IMR-90 (cell line): ENCODE measurements at regions not wholly inside any gene's neighbourhood (a gene's known extent, or its start where the extent isn't known, plus 50 kb on each side); places are given as distances from the start of the nearest gene placed in this dataset.

ENCODE experiments used
- CEBPB ChIP-seq: IDR thresholded peaks from 2 replicates; pipeline ENCODE4 v1.6.1; 2012; ENCODE audit warnings: low read depth, low read length, improper control_type of control experiment
- CHD1 ChIP-seq: IDR thresholded peaks from 2 replicates; pipeline ENCODE4 v1.6.1; 2012; ENCODE audit warnings: low read depth, low read length, improper control_type of control experiment
- CTCF ChIP-seq: conservative IDR thresholded peaks from 2 replicates; pipeline ENCODE4 v1.5.1; 2012; ENCODE audit warnings: mild to moderate bottlenecking, low read depth, low read length, improper control_type of control experiment
- ELK1 ChIP-seq: fragments of 150-350 bp; IDR thresholded peaks from 2 replicates; pipeline ENCODE4 v1.6.1; 2016; ENCODE audit warnings: low read depth, mild to moderate bottlenecking, low read length, moderate library complexity, borderline replicate concordance
- MAFK ChIP-seq: IDR thresholded peaks from 2 replicates; pipeline ENCODE4 v1.6.1; 2012; ENCODE audit warnings: low read depth, low read length, improper control_type of control experiment
- MXI1 ChIP-seq: IDR thresholded peaks from 2 replicates; pipeline ENCODE4 v1.6.1; 2012; ENCODE audit warnings: low read depth, mild to moderate bottlenecking, low read length, moderate library complexity, borderline replicate concordance
- NFE2L2 ChIP-seq: fragments of 150-350 bp; IDR thresholded peaks from 2 replicates; pipeline ENCODE4 v1.6.1; 2016; ENCODE audit warnings: low read depth, mild to moderate bottlenecking, low read length
- POLR2A ChIP-seq: IDR thresholded peaks from 2 replicates; pipeline ENCODE4 v1.6.1; 2012; ENCODE audit warnings: mild to moderate bottlenecking, low read depth, low read length
- RAD21 ChIP-seq: IDR thresholded peaks from 2 replicates; pipeline ENCODE4 v1.6.1; 2012; ENCODE audit warnings: low read length, improper control_type of control experiment
- RCOR1 ChIP-seq: IDR thresholded peaks from 2 replicates; pipeline ENCODE4 v1.6.1; 2012; ENCODE audit warnings: mild to moderate bottlenecking, low read length, improper control_type of control experiment; ENCODE audit not compliant: insufficient replicate concordance
- SMC3 ChIP-seq: fragments of 150-350 bp; IDR thresholded peaks from 2 replicates; pipeline ENCODE4 v1.6.1; 2016; ENCODE audit warnings: low read depth, mild to moderate bottlenecking, antibody characterized with exemption, low read length, moderate library complexity
- USF2 ChIP-seq: fragments of 150-350 bp; IDR thresholded peaks from 2 replicates; pipeline ENCODE4 v1.6.1; 2017; ENCODE audit warnings: mild to moderate bottlenecking, antibody characterized with exemption, low read length, low read depth

GRCh38 chr1:45259053-45259452, 52.6 kb upstream of the ZSWIM5 start:
- TF ChIP-seq CTCF, result no peak
- no peak for TF ChIP-seq USF2
- no peak for TF ChIP-seq POLR2A
- TF ChIP-seq SMC3, result no peak
- no peak for TF ChIP-seq CHD1
- TF ChIP-seq NFE2L2, result no peak
- no peak for TF ChIP-seq RAD21
- no peak for TF ChIP-seq RCOR1
- TF ChIP-seq CEBPB, result no peak
- TF ChIP-seq MAFK, result no peak
- TF ChIP-seq MXI1, result no peak
- TF ChIP-seq ELK1, result no peak
